NCI-H146 treated with DMSO at 0.1 percent for 48 hours (cell line): ENCODE measurements at regions not wholly inside any gene's neighbourhood (a gene's known extent, or its start where the extent isn't known, plus 50 kb on each side); places are given as distances from the start of the nearest gene placed in this dataset.
"Not testable (repeated sequence)": the region's sequence is repeated elsewhere in the genome, so short reads cannot be mapped to it uniquely, and the experiment has no call there.

Source experiments
- DNase-seq: peaks from one replicate; lab custom pipeline; 2025; ENCODE audit not compliant: unreplicated experiment; lab: John Stamatoyannopoulos, UW

DNA sequence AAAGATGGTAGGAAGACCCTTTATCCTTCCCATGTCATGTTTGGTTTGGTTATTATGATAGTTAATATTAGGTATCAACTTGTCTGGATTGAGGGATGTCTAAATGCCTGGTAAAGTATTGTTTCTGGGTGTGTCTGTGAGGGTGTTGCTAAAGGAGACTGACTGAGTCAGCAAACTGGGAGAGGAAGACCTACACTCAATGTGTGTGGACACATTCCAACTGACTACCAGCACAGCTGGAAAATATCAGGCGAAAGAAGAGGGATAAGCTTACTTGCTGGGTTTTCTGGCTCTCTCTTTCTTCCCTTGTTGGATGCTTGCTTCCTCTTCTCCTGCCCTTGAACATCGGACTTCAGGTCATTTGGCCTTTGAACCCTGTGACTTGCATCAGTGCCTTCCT is 1227.6 kb upstream of the EPHA6 start:
- DNase-seq, result no peak

GRCh38 chr3:95587641-95588040 is 1226.8 kb upstream of the EPHA6 start:
- not testable (repeated sequence) for DNase-seq

- no peak for DNase-seq
These were observed 1225.9 kb upstream of the EPHA6 start for GRCh38 chr3:95588473-95588872.

GRCh38 chr3:95595416-95596075 is 1218.8 kb upstream of the EPHA6 start:
- DNase-seq, result no peak

- DNase-seq, result no peak
These were observed 1206.5 kb upstream of the EPHA6 start for GRCh38 chr3:95607926-95608325.

GRCh38 chr3:95609411-95609810 is 1205.0 kb upstream of the EPHA6 start:
- no peak for DNase-seq

DNA sequence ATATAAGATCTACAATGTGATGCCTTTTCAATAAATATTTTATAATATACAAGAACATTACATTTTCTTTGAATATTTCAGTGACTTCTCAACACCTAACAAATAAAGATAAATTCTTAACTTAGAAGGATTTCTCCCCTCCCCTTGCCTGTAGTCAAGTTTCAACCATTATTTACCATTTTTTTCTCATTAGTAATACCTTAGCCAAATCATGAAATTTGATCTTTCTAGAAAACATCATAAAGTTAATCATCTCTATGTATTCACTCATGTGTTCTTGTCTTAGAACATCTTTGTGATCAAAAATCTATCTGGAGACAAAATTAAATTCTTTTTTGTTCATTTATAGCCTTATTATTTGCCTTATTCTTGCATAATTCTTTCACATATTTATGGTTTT is 1201.8 kb upstream of the EPHA6 start:
- no peak for DNase-seq

DNA sequence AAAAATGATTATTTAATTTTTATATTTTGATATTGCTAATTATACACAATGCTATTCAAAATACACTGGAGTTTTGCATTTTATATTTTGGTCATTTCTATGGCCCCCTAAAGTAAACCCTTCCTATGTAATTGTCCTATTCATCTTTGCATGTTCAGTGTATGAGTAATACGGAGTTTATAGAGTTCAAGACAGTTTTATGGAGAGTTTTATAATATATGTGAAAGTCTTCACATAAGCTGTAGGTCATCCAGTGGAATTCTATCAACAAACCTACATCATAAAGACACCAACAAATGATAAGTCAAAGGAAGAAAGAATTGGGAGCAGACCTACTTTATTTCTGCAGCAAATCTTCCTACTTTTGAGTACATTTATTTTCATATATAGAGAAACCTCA is 1200.4 kb upstream of the EPHA6 start:
- no peak for DNase-seq

DNA sequence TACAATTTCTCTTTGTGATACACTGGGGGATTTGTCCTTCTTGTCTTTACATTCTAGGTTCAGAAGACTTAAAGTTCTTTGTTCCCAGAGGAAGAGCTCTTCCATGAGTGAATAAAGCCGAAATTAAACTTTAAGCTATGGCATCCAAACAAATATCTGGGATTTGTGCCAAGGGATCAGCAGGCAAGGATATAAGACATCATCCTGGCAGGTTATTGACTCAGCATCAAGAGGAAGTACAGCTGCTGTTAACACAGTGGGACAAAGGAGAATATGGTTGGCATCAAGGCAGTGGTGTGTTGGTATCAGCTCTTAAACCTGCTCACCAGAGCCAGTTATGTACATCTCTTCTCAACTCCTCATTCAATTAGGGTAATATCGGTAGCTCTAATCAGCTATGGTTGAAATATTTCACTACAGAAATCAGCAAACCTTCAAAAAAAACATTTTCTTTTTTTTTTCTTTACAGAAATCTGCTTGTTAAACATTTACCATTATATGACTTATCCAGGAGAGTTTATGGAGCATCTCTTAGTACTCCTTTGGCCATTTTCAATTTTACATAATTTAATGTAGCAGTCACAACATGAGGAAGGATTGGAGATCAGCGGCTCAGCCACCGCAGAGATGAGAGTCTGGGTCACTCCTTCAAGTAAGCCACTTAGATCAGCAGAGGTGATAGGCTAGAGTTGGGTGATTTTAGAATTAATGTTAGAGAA is 1198.6 kb upstream of the EPHA6 start:
- DNase-seq, result no peak

- DNase-seq, result no peak
These were observed 1188.3 kb upstream of the EPHA6 start for GRCh38 chr3:95626107-95626506.

DNA sequence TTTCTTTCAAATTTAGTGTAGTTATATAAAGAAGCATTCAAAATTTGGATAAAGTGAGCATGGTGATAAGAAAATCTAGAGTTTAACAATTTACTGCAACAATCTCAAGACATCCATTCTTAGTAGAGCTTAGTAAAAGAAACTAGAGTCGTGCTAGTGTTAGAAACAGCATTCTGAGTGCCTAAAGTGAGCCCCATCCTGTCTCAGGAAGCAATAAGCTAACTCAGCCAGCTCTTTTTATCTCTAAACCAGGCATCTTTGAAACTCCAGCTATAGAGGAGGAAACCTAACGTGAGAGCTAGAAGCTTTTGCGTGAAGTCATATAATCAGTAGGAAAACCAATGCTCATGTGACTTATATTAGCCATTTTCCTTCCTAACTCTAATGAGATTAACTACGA is 1187.1 kb upstream of the EPHA6 start:
- no peak for DNase-seq

GRCh38 chr3:95627697-95628096 is 1186.7 kb upstream of the EPHA6 start:
- DNase-seq, result no peak

GRCh38 chr3:95629802-95630201 is 1184.6 kb upstream of the EPHA6 start:
- DNase-seq, result no peak

GRCh38 chr3:95645291-95645690 is 1169.1 kb upstream of the EPHA6 start:
- no peak for DNase-seq

- no peak for DNase-seq
These were observed 1159.6 kb upstream of the EPHA6 start for GRCh38 chr3:95654570-95655362.

DNA sequence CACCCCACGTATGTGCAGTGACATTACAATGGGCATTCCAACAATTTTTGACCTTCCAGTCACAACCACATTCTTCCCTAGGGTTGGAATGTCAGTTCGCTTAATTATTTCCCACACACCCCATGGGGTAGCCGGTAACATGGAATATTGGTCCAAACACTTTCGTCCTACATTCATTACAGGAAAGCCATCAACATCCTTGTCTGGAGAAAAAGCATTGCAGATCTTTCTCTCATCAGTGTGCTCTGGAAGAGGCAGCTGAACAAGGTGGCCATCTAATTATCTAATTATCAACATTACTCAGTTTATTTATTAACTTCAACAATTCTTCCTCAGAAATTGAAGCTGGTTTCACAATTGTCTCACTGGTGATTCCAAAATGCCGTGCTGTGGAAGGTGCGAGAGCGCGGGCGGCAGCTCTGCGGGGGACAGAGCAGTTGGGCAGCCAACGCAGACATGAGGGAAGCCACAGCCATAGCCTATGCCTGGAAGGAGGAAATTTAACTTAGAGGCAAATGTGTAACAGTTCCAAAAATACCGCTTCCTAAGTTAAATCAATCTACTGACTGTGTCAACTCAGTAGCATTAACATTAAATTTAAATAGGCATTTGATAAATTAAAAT is 1158.9 kb upstream of the EPHA6 start:
- DNase-seq, result no peak

GRCh38 chr3:95670765-95671164 is 1143.6 kb upstream of the EPHA6 start:
- no peak for DNase-seq

- no peak for DNase-seq
These were observed 1141.2 kb upstream of the EPHA6 start for GRCh38 chr3:95673215-95673614.

DNA sequence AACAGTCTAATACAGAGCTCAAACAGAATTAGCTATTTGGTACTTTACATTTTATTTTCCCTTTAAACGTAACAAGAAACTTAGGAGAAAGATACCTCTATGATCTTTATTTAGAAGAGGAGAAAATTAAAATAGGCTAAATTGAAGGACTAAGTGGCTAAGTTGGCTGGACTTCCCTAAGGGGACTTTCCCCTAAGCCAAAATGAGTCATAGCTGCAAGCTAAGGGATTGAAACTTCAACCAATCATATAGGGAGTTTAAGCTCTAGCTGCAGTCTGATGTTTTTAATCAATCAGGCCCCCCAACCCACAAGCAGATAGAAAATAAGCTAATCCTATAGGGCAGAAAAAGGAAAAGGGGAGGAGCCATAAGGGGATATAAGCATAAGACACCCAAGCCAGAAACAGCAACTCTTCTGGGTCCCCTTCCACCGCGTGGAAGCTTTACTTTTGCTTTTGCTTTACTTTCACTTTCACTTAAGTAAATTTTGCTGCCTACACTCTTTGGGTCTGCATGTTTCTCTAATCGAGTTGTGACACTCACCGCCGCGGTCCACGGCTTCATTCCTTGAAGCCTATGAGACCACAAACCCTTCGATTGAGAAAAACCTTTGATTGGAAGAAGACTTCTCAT is 1108.5 kb upstream of the EPHA6 start:
- DNase-seq, result no peak

DNA sequence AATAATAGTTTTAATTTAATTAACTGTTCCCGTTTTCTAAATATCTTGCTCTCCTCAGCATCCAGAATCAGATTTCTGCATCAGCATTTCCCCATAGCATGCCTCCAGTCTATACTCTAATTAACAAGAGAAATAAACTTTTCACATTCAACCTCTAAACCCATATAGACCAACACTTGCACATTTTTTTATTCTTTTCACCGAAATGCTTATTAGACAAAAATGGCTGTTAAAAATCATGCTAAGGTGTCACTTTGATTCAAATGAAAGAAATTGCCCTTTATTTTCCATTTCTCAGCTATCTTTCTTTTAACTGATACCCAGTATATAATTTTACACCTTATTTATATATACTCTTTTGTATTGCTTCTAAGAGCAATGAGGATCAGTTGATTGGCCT is 1107.1 kb upstream of the EPHA6 start:
- no peak for DNase-seq

GRCh38 chr3:95710684-95711083 is 1103.7 kb upstream of the EPHA6 start:
- no peak for DNase-seq
